ENCODE measurements at regions not wholly inside any gene's neighbourhood (a gene's known extent, or its start where the extent isn't known, plus 50 kb on each side); places are given as distances from the start of the nearest gene placed in this dataset.

DNA sequence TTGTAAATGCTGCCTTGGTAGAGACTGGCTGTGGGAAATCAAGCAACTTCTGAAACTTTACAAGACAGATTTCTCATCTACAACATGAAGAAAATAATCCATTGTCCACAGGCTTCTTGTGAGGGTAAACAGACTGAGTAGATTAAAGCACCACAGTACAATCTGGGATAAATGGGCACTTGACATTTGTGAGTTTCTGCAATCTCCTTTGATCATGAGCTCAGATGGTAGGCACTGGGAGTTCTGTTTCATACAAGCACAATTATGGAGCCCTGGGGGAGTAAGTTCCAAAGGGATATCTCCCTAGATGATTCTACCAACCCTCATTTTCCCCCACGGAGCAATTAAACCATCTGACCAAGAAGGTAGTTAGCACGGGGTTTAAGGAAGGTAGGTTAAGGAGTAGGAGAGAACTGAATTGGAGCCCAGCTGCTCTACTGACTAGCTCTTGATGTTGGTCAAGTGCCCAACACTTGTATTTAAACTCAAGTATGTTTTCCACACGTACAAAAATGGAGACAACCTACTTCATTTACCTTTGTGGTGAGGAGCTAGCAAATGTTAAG is 479.5 kb upstream of the TNC start:
- DNase-seq (ENCODE audit: low read depth in 3 of 3, low spot score in 2 of 3): no peak

DNA sequence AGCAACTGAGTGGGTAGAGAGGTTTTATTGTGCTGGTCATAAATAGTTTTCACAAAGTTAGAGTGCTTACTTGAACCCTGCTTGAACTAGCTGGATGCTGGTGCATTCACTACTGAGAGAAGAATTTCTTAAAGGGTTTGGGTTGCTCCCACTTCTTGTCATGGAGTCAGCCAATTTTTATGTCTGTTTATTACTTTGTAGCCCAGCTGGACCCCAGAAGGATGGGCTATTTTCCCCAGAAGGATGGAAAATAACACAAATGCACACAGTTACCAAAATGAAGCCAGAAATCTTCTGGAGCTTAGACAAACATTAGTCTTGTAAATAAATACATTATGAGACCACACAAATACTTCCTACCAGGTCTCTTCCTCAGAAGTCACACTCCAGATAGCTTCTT is 480.8 kb upstream of the TNC start:
- DNase-seq (ENCODE audit: low read depth in 3 of 3, low spot score in 2 of 3): no peak

DNA sequence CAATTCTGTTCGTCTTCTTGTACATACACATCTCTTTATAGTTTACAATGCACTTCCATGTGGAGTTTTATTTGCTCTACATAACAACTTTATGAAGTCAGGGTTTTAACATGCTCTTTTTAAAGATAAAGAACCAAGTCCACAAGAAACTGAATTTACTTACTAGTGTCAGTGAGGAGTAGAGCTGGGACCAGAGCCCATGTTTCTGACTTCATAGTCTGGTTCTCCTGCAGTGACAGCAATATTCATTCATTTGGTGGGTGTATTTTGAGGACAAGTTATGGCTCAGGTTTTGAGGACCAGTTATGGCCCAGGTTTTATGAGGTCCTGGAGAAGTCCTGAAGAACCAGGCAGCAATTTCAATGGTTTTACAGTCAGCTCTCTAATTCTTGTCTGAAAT is 481.9 kb upstream of the TNC start:
- no peak for DNase-seq (ENCODE audit: low read depth in 3 of 3, low spot score in 2 of 3)

DNA sequence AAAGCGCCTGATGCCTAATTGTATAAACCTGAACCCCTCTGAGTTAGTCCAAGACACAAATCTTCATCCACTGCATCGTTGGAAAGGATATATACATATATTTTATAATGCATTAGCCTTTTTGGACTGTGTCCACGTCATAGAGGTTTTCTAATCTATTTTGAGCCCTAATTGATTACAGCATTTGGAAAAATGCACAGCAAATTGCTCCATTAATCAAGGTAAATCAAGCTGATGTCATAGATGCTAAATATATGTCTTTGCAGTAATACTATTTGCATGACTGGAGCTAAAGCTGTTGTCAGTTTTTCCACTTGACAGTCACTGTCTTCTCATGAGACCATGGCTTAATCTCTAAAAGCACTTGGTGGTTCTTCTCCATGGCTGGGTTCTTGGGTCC is 483.5 kb upstream of the TNC start:
- no peak for DNase-seq (ENCODE audit: low read depth in 3 of 3, low spot score in 2 of 3)

DNA sequence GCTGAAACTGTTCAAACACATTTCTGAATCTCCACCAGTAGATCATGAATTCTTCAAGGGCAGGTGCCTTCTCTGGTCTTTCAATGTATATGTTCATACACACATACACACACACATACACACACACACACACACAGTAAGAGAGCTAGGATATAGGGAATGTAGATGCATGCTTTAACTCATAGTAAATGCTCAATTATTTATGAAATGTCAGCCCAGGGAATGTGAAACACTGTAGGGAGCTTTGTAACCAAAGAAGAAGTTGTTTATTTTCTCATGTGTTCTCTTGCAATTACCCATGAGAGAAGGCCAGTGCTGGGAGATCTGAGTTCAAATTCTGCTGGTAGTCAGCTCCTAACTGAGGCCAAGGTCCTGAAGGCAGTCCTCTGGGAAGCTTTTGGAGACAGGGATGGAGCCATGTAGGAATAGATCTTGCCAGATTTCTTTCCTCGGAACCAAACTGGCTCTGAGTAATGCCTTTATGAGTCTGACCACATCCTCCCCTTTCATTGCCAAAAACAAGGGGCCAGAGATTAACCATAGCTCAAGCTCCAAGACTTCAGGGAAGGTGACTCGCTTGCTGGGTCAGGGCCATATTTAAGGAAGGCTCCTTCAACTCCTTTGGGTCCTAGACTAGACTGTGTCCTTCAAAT is 487.0 kb upstream of the TNC start:
- DNase-seq (ENCODE audit: low read depth in 3 of 3, low spot score in 2 of 3): no peak

DNA sequence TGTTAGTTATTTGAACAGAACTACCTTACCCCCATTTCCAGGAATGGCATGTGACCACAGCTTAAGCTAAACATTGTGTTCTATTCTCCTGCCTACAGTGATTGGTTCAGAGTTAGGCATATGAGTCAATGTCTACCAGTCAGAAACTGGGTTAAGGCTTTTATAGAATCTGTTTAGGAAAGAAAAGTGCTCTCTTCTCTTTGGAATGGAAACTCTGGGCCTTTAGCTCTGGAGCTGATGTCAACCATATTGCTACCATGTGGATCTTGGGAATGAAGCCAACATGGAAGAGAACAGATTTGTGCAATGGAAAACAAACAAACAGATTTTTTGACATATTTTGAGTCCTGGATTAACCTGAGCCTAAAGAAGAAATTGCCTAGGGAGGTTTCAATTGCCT is 488.9 kb upstream of the TNC start:
- DNase-seq (ENCODE audit: low read depth in 3 of 3, low spot score in 2 of 3): no peak

DNA sequence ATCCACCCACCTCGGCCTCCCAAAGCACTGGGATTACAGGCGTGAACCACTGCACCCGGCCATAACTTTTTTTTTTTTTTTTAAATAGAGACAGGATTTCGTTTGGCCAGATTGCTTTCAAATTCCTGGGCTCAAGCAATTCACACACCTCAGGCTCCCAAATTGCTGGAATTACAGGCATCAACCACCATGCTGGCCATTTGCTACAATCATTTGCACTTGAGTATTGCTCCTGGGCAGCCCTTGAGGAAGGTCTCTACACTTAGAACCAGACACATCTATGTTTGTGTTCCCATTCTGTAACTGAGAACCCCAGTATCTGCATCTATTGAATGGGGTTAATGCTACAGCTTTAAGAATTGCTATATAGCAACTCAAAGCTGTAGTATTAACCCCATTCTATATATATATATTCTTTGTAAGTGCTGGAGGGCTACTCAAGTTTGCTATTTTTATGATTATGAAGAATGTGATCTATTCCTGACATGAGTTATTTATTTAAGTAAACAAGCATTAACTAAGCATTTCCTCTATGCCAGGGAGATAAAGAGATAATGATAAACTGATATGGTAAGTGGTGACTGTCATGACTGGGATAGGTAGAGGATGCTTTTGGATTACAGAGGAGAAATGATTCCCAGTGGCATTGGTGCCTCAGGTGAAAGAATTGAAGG is 496.5 kb upstream of the TNC start:
- no peak for DNase-seq (ENCODE audit: low read depth in 3 of 3, low spot score in 2 of 3)

DNA sequence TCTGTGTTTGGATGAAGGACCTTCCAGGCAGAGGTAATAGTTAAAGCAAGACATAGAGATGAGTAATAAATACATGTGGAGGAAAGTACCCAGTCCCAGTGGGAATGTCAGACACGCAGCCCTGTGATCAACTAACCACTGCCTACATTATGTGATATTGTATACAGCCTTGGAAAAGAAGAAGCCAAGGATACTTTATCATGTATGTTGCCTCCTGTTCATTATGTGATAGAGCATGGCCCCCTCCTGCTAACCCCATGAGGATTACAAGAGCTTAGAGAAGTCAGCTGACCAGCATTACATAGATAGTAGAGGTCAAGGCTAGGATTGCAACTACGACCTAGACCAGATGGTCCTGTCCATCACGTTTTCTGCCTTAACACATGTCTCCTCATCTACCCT is 497.0 kb upstream of the TNC start:
- no peak for DNase-seq (ENCODE audit: low read depth in 3 of 3, low spot score in 2 of 3)

DNA sequence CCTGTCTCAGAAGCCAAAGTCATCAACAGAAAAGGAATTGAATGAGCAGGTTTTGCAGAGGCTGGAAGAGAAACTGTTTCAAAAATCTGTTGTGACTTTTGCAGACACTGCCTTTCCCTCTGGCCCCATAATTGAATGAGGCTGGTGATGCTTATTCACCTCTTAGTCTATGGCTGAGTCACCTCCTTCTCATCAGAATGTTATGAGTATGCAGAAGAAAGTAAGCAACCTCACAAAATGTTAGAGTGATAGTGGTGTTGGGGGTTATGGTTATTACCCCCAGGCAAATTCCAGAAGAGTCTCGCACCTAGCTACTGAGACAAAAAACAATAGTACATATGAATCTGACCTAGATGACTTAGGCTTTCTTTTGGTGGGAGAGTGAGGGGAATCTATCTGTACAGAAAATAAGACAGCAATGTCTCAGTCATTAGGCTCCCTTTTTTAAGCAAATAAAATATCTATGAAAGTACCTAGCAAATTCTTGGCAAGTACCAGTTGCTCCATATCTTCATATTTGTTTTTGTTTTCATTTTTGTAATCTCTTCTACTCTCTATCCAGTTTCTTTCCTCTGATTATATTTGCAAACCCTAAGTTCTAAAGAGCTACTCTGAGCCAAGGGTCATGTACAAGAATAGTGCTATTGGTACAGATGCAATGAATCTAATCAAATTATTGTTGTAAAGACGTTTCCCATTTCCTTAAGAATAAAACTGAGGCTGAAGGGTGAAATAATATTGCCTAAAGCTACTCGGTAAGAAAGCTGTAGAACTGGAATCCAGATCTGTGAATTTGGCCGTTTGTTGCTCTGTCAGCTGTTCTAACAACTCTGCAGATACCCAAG is 498.1 kb upstream of the TNC start:
- DNase-seq (ENCODE audit: low read depth in 3 of 3, low spot score in 2 of 3): no peak

DNA sequence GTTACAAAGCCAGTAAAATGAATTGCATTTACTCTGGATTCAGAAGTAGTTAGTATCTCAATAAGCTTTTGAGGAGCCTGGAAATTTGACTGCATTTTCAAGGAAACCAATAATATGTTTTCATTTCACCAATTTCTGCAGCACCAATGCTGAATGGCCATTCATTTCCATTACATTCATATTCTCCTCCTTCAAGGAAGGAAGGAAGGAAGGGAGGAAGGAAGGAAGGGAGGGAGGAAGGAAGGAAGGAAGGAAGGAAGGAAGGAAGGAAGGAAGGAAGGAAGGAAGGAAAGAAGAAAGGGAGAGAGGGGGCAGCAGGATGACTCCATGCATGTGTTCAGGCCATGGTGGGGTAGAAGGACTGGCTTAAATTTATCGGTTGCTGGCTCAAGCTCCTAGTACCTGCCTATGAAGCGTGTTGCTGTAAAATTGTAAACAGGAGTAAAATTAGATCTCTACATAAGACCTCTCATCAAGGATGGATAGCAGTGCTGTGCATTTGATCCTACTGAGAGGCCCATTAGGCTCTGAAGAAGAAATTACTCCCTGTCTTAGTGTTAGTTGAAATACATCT is 498.8 kb upstream of the TNC start:
- no peak for DNase-seq (ENCODE audit: low read depth in 3 of 3, low spot score in 2 of 3)

DNA sequence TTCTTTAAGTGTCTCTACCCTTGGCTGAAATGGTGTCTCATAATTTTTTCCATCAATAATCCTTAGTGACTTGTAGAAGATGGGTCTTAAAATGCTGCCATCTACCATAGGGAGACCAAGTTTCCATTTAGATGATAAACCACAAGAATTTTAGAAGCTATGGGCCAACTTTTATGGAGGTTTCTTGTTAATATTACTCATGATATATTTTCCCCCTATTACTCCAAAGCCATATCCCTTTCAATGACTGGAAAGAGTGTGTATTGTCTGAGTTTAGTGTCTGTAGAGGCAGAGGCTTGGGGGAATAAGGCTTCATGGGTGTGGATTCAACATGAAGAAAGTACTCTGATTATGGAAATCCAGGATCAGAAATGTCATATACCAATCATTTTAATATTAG is 507.3 kb upstream of the TNC start:
- DNase-seq (ENCODE audit: low read depth in 3 of 3, low spot score in 2 of 3): no peak

DNA sequence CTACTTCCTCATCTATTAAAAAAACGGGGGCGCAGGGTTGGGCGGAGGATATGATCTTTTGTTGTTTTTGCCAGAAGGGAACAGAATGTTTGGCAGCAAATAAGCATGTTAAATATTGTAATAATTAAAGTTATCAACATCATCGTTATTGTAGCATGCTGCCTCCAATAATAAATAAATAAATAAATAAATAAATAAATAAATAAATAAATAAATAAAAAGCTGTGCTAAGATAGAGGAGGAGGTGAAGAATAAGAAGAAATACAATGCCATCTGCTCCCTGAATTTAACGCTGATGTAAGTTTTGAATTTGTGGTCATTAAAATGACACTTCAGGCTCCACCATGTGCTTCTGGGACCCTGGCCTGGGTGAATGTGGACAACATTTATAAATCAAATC is 508.0 kb upstream of the TNC start:
- no peak for DNase-seq (ENCODE audit: low read depth in 3 of 3, low spot score in 2 of 3)

DNA sequence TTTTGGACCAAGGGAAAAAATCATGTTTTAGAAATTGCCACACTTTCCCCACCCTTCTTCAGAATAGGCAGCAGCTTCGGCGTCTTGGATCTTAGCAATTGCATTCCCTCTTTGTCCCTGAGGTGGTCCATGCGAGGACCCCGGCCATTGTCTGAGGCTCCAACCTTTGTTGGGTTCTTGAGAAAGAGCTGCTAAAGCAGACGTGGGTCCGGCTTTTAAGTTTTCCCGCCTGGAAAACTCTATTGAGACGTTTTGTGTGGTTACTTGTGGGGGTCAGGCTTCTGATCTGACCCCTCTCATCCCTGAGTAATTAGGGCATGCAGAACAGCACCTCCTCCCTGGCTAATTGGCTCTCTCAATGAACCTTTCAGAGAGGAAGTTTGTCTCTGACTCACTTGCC is 509.6 kb upstream of the TNC start:
- DNase-seq (ENCODE audit: low read depth in 3 of 3, low spot score in 2 of 3): no peak

DNA sequence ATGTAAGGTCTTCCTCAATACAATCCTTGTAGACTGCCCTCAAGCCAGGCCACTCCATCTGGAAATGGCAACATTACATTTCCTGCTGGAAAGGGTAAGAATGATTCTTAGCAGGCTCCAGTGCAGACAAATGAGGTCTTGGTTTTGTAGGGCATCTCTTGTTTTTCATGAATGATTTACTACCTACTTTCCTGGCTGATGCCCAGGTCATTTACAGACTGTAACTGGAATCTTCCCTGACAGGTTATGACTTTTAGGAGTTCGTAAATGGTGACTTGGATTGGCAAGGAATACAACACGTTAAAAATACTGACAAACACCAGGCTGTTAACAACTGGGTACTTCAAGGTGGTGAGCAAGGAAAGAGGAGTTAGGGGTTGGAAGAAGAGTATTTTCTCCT is 510.5 kb upstream of the TNC start:
- no peak for DNase-seq (ENCODE audit: low read depth in 3 of 3, low spot score in 2 of 3)

DNA sequence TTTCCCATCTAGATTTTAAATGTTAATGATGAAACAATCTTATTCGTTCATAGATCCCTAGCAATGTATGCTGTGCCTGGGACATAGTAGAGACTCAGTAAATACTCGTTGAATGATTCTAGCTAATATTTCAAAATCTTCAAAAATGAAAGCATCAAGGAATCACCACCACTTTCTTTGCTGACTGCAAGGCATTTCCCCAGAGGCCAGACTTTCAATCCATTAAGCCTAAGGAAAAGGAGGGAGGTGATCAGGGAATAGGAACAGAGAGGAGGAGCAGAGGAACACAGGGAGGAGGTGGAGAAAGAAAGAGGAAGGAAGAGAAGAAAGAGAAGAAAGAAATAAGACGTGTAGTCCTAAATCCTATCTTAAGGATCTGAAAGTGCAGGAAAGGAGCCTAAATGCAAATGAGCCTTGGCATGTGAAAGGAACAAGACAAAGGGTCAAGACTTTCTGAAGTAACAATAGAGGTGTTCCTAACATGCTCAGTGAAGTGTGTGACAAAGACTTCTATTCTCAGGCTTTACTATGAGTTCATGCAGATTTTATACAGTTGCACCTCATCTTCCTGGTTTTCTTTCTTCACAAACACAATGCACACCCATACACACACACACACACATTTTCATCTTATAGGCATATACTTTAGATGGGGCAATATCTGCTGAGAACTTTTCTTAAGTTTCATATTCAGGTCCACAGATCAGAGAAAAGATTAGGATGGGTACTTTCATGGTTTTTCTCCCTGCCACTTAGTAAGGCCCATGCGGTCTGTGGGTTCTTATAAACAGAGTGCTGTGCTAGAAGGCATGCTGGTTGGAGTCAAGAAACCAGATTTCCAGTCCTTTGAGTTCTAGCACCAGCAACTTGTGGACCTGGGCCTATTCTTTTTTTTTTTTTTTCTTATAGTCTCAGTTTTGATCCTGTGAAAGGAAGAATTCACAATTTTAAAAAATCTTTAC is 512.2 kb upstream of the TNC start:
- no peak for DNase-seq (ENCODE audit: low read depth in 3 of 3, low spot score in 2 of 3)

DNA sequence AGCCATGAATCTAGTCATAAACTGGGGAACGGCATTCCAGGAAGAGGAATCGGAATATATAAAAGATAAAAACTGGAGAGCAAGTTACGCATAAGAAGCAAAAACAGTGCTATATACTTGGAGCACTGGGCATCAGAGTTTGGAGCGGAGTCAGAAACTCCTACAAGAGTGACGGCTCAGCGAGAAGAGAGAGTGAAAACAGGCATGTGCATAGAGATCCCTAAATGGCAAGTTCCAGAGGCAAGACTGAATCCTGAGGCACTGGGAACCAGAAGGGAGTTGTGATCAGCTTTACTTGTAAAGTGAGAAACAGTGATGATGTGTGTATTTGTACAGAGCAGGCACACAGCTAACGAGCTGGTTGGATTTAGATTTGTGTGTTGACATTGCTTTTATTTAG is 514.4 kb upstream of the TNC start:
- no peak for DNase-seq (ENCODE audit: low read depth in 3 of 3, low spot score in 2 of 3)

DNA sequence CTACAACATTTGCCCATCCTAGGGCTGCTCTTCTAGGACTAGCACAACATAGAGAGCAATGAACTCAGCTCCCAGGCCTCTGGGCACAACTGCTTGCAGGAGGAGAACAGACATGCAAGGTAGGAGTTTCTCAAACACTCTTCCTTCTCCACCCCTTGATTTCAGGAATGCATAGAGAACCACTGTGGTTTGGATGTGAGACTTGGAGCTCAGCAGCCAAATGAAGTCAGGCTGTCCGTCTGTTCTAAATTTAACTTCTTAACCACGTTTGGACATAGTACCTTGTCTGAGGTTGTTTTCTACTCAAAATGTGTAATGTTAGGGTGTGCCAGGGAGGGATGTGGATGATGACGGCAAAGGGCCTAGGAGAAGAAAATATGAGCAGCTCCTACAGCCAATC is 515.1 kb upstream of the TNC start:
- DNase-seq (ENCODE audit: low read depth in 3 of 3, low spot score in 2 of 3): no peak

DNA sequence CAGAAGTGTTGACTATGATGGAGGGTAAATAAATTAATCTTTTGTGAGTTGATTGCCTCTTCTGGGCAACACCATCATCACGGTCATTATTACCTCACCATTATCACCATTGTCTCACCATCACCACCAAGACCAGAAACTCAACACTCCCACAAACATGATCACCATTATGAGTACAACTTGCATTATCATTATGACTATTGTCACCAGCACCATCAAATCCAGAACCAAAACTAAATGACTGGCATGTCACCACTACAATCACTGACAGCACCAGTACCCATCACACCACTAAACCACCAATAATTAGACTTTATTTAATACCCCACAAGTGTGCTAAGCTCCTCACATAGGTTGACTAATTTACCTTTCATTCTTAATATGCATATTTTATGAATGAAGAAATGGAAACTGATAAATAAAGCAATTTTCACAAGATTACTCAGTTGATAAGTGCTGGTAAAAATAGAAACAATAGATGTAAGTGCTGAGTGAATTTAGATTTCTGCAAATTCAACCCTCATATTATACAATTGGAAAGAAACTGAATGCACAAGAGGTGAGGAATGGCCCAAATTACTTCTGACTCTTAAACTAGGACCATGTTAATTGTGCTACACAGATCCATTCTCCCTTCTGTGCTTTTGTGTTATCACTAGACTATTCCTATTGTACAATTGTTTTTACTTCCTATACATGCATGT is 517.8 kb upstream of the PAPPA start:
- no peak for DNase-seq (ENCODE audit: low read depth in 3 of 3, low spot score in 2 of 3)

DNA sequence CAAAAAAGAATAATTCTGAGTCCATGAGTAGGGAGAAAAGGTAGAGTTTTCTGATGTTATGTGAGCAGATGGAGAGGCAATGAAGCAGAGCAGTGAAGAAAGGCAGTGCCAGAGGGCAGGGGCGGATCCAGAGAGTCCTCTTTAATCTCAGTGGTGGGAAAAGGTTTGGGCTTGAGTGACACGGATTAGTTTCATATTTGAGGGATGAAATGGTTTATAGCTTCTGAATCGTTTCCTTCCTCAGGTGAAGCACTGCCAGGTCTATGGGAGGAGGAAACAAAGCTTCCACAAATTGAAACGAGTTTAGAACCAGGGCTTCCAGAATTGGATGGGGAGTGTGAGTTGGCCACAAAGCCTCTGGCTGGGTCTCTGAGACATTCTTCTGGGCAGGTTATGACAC is 517.0 kb upstream of the PAPPA start:
- DNase-seq (ENCODE audit: low read depth in 3 of 3, low spot score in 2 of 3): no peak

DNA sequence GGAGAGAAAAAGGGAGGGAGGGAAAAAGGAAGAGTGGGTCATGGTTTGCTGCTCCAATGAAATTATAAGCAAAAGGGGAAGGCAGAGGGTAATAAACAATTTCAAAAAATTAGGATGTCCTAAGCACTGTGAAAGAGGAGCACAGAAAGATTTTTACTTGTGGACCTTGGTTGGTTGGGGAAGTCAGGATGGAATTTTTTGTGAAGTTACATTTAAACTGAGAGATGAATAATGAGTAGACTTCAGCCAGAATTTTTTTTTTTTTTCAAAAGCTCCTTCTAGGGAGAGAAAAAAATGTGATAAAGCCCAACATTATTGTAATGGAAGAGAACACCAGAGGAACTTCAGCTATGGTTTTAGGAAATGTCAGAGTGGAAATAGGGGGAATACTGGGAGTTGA is 515.9 kb upstream of the PAPPA start:
- DNase-seq (ENCODE audit: low read depth in 3 of 3, low spot score in 2 of 3): no peak
